Body of pancreas (tissue), 4 donors: ENCODE measurements at regions not wholly inside any gene's neighbourhood (a gene's known extent, or its start where the extent isn't known, plus 50 kb on each side); places are given as distances from the start of the nearest gene placed in this dataset.

ENCODE experiments used
- CTCF ChIP-seq, 7 experiments: fragments of 450-650 bp in 4 of 7; fragments of 200-600 bp in 3 of 7; sonication (generic) in 3 of 7; IDR thresholded peaks; one replicate each; pipeline ENCODE4 v1.5.1; 2016 to 2019; ENCODE audit warnings: antibody characterized with exemption in 7 of 7
- POLR2A ChIP-seq, 3 donors: fragments of 450-650 bp; IDR thresholded peaks; one replicate each; pipeline ENCODE4 v1.6.1; 2016; ENCODE audit warnings: antibody characterized with exemption in 3 of 3, mild to moderate bottlenecking in 2 of 3

GRCh38 chr3:147937891-147938290, 528.7 kb downstream of the ZIC1 start:
- TF ChIP-seq CTCF (IDR thresholded peaks at IDR 0.05) (no peak), POLR2A (IDR thresholded peaks at IDR 0.05) (no peak)
